NCI-H2107 treated with DMSO at 0.1 percent for 48 hours (cell line): ENCODE measurements at regions not wholly inside any gene's neighbourhood (a gene's known extent, or its start where the extent isn't known, plus 50 kb on each side); places are given as distances from the start of the nearest gene placed in this dataset.

ENCODE experiments used
- DNase-seq: peaks from one replicate; lab custom pipeline; 2025; ENCODE audit not compliant: unreplicated experiment; lab: John Stamatoyannopoulos, UW

GRCh38 chr6:91743756-91744155, 1156.9 kb upstream of the MAP3K7 start:
- no peak for DNase-seq

- no peak for DNase-seq
Observed at GRCh38 chr6:91731939-91732338, 1145.1 kb upstream of the MAP3K7 start.

- DNase-seq = no peak
Observed at GRCh38 chr6:91730710-91731109, 1143.8 kb upstream of the MAP3K7 start.

GRCh38 chr6:91720324-91720723, 1133.5 kb upstream of the MAP3K7 start:
- DNase-seq = no peak

- DNase-seq = no peak
Observed at GRCh38 chr6:91719414-91719813, 1132.5 kb upstream of the MAP3K7 start.

- no peak for DNase-seq
Observed at GRCh38 chr6:91718198-91718597, 1131.3 kb upstream of the MAP3K7 start.

- no peak for DNase-seq
Observed at GRCh38 chr6:91717094-91717493, 1130.2 kb upstream of the MAP3K7 start.

GRCh38 chr6:91716361-91716760, 1129.5 kb upstream of the MAP3K7 start:
- no peak for DNase-seq

GRCh38 chr6:91715171-91715805, 1128.4 kb upstream of the MAP3K7 start:
- DNase-seq = no peak

GRCh38 chr6:91713911-91714310, 1127.0 kb upstream of the MAP3K7 start:
- DNase-seq = no peak

- DNase-seq = no peak
Observed at GRCh38 chr6:91711518-91711917, 1124.6 kb upstream of the MAP3K7 start.

- no peak for DNase-seq
Observed at GRCh38 chr6:91710342-91710741, 1123.5 kb upstream of the MAP3K7 start.

- no peak for DNase-seq
Observed at GRCh38 chr6:91708534-91708933, 1121.7 kb upstream of the MAP3K7 start.

GRCh38 chr6:91705646-91706045, 1118.8 kb upstream of the MAP3K7 start:
- no peak for DNase-seq

GRCh38 chr6:91704531-91704930, 1117.7 kb upstream of the MAP3K7 start:
- DNase-seq = no peak

- DNase-seq = no peak
Observed at GRCh38 chr6:91697010-91697695, 1110.3 kb upstream of the MAP3K7 start.

- DNase-seq = no peak
Observed at GRCh38 chr6:91695221-91695620, 1108.3 kb upstream of the MAP3K7 start.

- DNase-seq = no peak
Observed at GRCh38 chr6:91694016-91694654, 1107.3 kb upstream of the MAP3K7 start.

- DNase-seq = no peak
Observed at GRCh38 chr6:91691449-91691848, 1104.6 kb upstream of the MAP3K7 start.

- DNase-seq = peak; percentile 41
Observed at GRCh38 chr6:91683240-91683639, 1096.4 kb upstream of the MAP3K7 start.

GRCh38 chr6:91681296-91681695, 1094.4 kb upstream of the MAP3K7 start:
- no peak for DNase-seq

GRCh38 chr6:91678679-91679446, 1092.0 kb upstream of the MAP3K7 start:
- DNase-seq = peak; percentile 90
